K562 (cell line): ENCODE measurements at regions not wholly inside any gene's neighbourhood (a gene's known extent, or its start where the extent isn't known, plus 50 kb on each side); places are given as distances from the start of the nearest gene placed in this dataset.

Source experiments
- ATAC-seq: fragments of 200-7000 bp; cut with Tn5 transposase; 3 replicates; pipeline ENCODE4 v1.9.1; 2020; ENCODE audit warnings: moderate library complexity
- BruUV-seq: library from RNA; stranded (reverse); fragments of 400-500 nt; replicated peaks from 2 replicates; lab custom pipeline; 2021; lab: Mats Ljungman, UMichigan
- CTCF ChIA-PET: fragments of 300-600 bp; formaldehyde crosslinking; extraction: SDS; loops from one replicate; lab custom pipeline; 2021; ENCODE audit warnings: low intra/inter-chr PET ratio; lab: Yijun Ruan, JAX
- POLR2A ChIA-PET: fragments of 300-600, 350-650 bp; sonication (Branson Sonifier 250); formaldehyde crosslinking; extraction: SDS; loops from one replicate; lab custom pipeline; 2021; ENCODE audit warnings: antibody characterized with exemption, inconsistent platforms; lab: Yijun Ruan, JAX
- DNase-seq, 4 experiments: peaks; one replicate each; pipeline versions ENCODE4 v3.0.0 to v3.0.0-alpha.2; 2011 to 2018; ENCODE audit warnings: low spot score in 3 of 4, mixed read lengths in 3 of 4; ENCODE audit errors: extremely low read depth in 1 of 4
- FAIRE-seq: peaks from 2 replicates; lab custom pipeline; 2011; peaks lifted over from hg19 to GRCh38; lab: Jason Lieb, UNC
- H2AFZ ChIP-seq: 2 replicates; pipeline ENCODE4 v1.6.0; 2011; ENCODE audit warnings: low read depth, low read length, control low read depth, inconsistent platforms
- H3K27ac ChIP-seq: fragments of 200-600 bp; 3 replicates; pipeline ENCODE4 v1.8.0; 2011; ENCODE audit warnings: low read depth, mild to moderate bottlenecking, control low read depth, inconsistent platforms, low read length, moderate library complexity, mixed read lengths; ENCODE audit errors: extremely low read depth
- H3K27me3 ChIP-seq, 2 experiments: fragments of 300-600 bp in 1 of 2; 2 replicates in 1 of 2; 3 replicates in 1 of 2; pipeline versions ENCODE4 v1.6.0 to v1.8.0; 2011; ENCODE audit warnings: inconsistent platforms in 2 of 2, low read length in 2 of 2, mild to moderate bottlenecking in 1 of 2, mixed read lengths in 1 of 2, moderate library complexity in 1 of 2; ENCODE audit not compliant: control insufficient read depth in 2 of 2, insufficient read depth in 2 of 2
- H3K36me3 ChIP-seq: fragments of 300-600 bp; 3 replicates; pipeline ENCODE4 v1.8.0; 2011; ENCODE audit warnings: mild to moderate bottlenecking, low read length, inconsistent platforms; ENCODE audit not compliant: control insufficient read depth, insufficient read depth
- H3K4me1 ChIP-seq, 2 experiments: fragments of 200-600 bp in 1 of 2; replicated peaks in 1 of 2; 2 replicates in 1 of 2; 3 replicates in 1 of 2; pipeline versions ENCODE4 v1.5.1 to v1.8.0; 2011; ENCODE audit warnings: inconsistent platforms in 2 of 2, low read length in 2 of 2, mild to moderate bottlenecking in 1 of 2, mixed read lengths in 1 of 2, moderate library complexity in 1 of 2; ENCODE audit not compliant: control insufficient read depth in 2 of 2, insufficient read depth in 2 of 2
- H3K4me2 ChIP-seq: 2 replicates; pipeline ENCODE4 v1.6.1; 2011; ENCODE audit warnings: low read length, control low read depth, inconsistent platforms, mixed read lengths; ENCODE audit not compliant: insufficient read depth
- H3K4me3 ChIP-seq: fragments of 200-600 bp; sonication (generic), shearing (Covaris generic); 2 replicates; pipeline ENCODE4 v1.5.1; 2016; ENCODE audit warnings: control low read depth, inconsistent platforms
- H3K79me2 ChIP-seq: fragments of 200-600 bp; 3 replicates; pipeline ENCODE4 v1.8.0; 2011; ENCODE audit warnings: low read length, inconsistent platforms; ENCODE audit not compliant: control insufficient read depth, insufficient read depth
- H3K9ac ChIP-seq, 2 experiments: 2 replicates each; pipeline versions ENCODE4 v1.6.0 to v1.6.1; 2011; ENCODE audit warnings: low read depth in 2 of 2, low read length in 2 of 2, control low read depth in 1 of 2, inconsistent platforms in 1 of 2, mild to moderate bottlenecking in 1 of 2, mixed read lengths in 1 of 2; ENCODE audit not compliant: insufficient read depth in 1 of 2
- H3K9me1 ChIP-seq: one replicate; pipeline ENCODE4 v1.6.0; 2011; ENCODE audit warnings: inconsistent platforms, mild to moderate bottlenecking, low read length, moderate library complexity; ENCODE audit not compliant: control insufficient read depth, insufficient read depth
- H3K9me3 ChIP-seq: replicated peaks from 2 replicates; pipeline ENCODE4 v1.5.1; 2011; ENCODE audit warnings: low read depth, low read length, inconsistent platforms; ENCODE audit not compliant: control insufficient read depth, insufficient read depth
- H4K20me1 ChIP-seq: replicated peaks from 2 replicates; pipeline ENCODE4 v1.6.1; 2011; ENCODE audit warnings: low read length, inconsistent platforms, mixed read lengths; ENCODE audit not compliant: control insufficient read depth, insufficient read depth
- MYBL2 ChIP-seq, 2 experiments: fragments of 450-650 bp in 1 of 2; sonication (generic) in 1 of 2; formaldehyde crosslinking in 1 of 2; IDR thresholded peaks; 2 replicates each; pipeline versions ENCODE4 v1.6.1 to v1.8.1; 2017 to 2022; ENCODE audit warnings: borderline replicate concordance in 1 of 2, inconsistent platforms in 1 of 2, low read depth in 1 of 2, mild to moderate bottlenecking in 1 of 2, missing genetic modification reagents in 1 of 2, moderate library complexity in 1 of 2
- MYNN ChIP-seq, 2 experiments: sonication (generic); formaldehyde crosslinking in 1 of 2; IDR thresholded peaks; 2 replicates each; pipeline versions ENCODE4 v1.5.0 to v1.6.1; 2016 to 2020; ENCODE audit warnings: antibody characterized with exemption in 1 of 2, missing genetic modification reagents in 1 of 2
- NFE2L1 ChIP-seq: fragments of 450-650 bp; IDR thresholded peaks from 2 replicates; pipeline ENCODE4 v1.6.1; 2016; ENCODE audit warnings: missing genetic modification characterization, low read depth, mild to moderate bottlenecking, missing compliant biosample characterization, moderate library complexity, borderline replicate concordance
- ZEB2 ChIP-seq: fragments of 450-650 bp; IDR thresholded peaks from 2 replicates; pipeline ENCODE4 v1.6.1; 2016
- ZNF561 ChIP-seq: fragments of 450-650 bp; formaldehyde crosslinking; conservative IDR thresholded peaks from 2 replicates; pipeline ENCODE4 v1.4.0; 2020; ENCODE audit warnings: mild to moderate bottlenecking, moderate library complexity
- ZNF584 ChIP-seq: fragments of 200-800 bp; sonication (Bioruptor generic); IDR thresholded peaks from 2 replicates; pipeline ENCODE4 v1.6.1; 2016; ENCODE audit warnings: low read depth, mild to moderate bottlenecking, missing genetic modification characterization, missing compliant biosample characterization
- WGBS: fragments of 100-300 bp; shearing (Covaris generic); methylation state at CpG from one replicate; pipeline ENCODE4 v1.1.6; 2016; ENCODE audit warnings: low coverage, mixed read lengths; ENCODE audit not compliant: insufficient coverage; ENCODE audit errors: missing lambda C conversion rate; 5-methylcytosine and 5-hydroxymethylcytosine counted together
- in situ Hi-C: fragments of 300-500 bp; cut with MboI; formaldehyde crosslinking; loops from 4 replicates; pipeline ENCODE4 v1.15.0; 2018; ENCODE audit warnings: inconsistent platforms, mixed read lengths
- intact Hi-C: fragments of 100-400 bp; cut with micrococcal nuclease; formaldehyde crosslinking; loops from 2 replicates; pipeline ENCODE4 v1.14.2; 2022
- TF ChIP-seq, protein P1 (sequence below): fragments of 450-650 bp; formaldehyde crosslinking; IDR thresholded peaks from 2 replicates; pipeline ENCODE4 v1.4.0; 2020; ENCODE audit warnings: mild to moderate bottlenecking, mixed read lengths
- TF ChIP-seq, protein P2 (sequence below), 2 experiments: fragments of 450-650 bp in 1 of 2; sonication (generic) in 1 of 2; formaldehyde crosslinking; conservative IDR thresholded peaks; 2 replicates each; pipeline versions ENCODE4 v1.4.0 to v1.8.1; 2020 to 2022; ENCODE audit warnings: mild to moderate bottlenecking in 1 of 2, missing genetic modification reagents in 1 of 2

DNA sequence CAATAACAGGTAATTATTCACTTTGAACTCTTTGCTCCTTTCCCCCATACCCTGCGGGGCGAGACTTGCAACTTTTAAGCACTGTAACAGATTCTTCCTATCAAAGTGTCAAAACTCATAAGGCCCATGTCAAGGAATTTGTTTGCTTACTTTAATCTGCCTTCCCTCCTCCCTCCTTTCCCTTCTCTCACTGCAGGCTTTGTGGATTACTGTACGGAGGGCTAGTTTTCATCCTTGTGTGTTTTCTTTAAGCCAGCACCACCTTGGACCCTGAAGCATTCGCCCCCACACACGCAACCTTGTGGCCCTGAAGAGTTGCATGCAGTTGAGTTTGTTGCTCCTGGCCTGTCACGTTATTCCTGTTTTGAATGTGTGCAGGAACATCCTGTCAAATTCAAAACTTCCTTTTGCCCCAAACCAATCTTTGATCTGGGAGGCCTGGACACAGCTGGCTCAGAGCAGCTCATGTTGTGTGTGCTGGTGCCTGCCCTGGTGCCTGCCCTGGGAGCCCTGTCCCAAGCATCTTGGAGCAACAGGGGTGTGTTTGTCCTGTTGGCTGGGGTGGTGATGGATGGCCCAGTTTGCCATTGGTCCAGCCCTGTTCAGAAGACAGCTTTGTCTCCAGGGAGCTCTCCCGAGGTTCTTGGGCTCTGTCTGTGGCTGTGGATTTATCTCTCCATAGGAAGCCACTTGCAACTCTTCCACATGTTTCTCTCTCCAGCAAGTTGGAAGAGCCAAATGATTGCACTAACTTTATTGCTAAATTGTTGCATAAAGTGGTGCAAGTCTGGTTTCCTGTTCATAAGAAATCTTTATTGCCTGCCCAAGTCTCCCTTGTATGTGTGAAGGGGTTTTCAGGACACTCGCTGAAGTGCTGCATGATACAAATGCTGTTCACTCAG is 199.6 kb downstream of the VAPA start:
- in situ Hi-C loops = no loop called here
- H3K27ac ChIP-seq = no peak overlapping the region
- TF ChIP-seq ZEB2 = no peak
- TF ChIP-seq, all 486 proteins: peak for 0
- ATAC-seq (no peak), DNase-seq (no peak), FAIRE-seq (no peak)
- H3K36me3 ChIP-seq = no peaks in the 10 kb centered on the region
- ChIA-PET CTCF (no interaction called here), POLR2A (no interaction called here)
- no peaks in the 10 kb centered on the region for H4K20me1 ChIP-seq
- H3K9me3 ChIP-seq = no peaks in the 10 kb centered on the region
- H2AFZ ChIP-seq = no peak overlapping the region
- 0% methylated on average over 8 of the region's 8 CpGs for WGBS
- H3K4me3 ChIP-seq = no peak overlapping the region
- intact Hi-C loops = loop anchor here (2.0 kb wide), 1 partner anchor 45 kb away; no protein-coding TSS in a partner anchor
- no peak overlapping the region for H3K4me2 ChIP-seq
- BruUV-seq = no TSS peak
- H3K4me1 ChIP-seq = no peaks in the 10 kb centered on the region
- H3K79me2 ChIP-seq = no peaks in the 10 kb centered on the region
- H3K27me3 ChIP-seq = peaks cover 6 to 13% of the 10 kb centered on the region in 2 experiments; a peak in 4 of 5 replicates
- no peaks in the 10 kb centered on the region for H3K9me1 ChIP-seq
- no peak overlapping the region for H3K9ac ChIP-seq

DNA sequence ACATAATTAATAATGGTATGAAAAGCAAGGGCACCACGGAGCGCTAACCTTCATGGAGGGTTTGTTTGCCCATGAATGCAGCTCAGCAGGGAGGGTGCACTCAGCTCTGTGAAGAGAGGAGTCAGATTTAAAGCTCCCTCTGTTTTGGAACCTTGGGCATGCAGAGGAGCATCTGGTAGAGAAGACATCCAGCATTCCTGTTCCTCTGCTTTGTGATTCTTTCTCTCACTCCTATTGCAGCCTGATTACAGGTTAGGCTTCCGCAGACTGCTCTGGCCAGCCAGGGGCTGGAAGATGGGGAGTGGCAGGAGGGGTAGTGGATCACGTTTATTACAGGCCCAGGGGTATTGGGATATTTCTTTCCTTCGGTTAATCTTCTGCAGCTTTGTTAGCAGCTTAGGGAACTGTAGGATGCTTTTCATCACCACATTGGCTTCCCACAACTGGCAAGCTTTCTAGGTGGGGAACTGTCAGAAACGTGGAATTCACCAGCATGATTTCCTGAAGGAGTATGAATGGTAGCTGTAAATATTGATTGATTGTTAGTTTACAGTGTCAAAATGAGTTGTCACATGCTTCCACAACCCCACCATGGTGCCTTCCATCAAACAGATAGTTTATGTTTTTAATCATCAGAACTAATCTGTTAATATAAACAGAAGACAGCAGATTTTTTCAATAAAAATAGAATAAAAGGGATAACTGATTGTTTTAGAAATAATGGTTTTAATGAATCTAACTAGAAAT is 201.1 kb downstream of the VAPA start:
- Histone ChIP-seq H3K9me1 (no peaks in the 10 kb centered on the region), H3K4me3 (no peak overlapping the region), H2AFZ (no peak overlapping the region), H3K36me3 (no peaks in the 10 kb centered on the region), H3K9me3 (no peaks in the 10 kb centered on the region), H3K9ac (no peak overlapping the region), H3K27me3 (peaks cover 6 to 13% of the 10 kb centered on the region in 2 experiments; a peak in 4 of 5 replicates), H4K20me1 (no peaks in the 10 kb centered on the region), H3K4me1 (no peaks in the 10 kb centered on the region), H3K4me2 (no peak overlapping the region), H3K27ac (no peak overlapping the region), H3K79me2 (no peaks in the 10 kb centered on the region)
- WGBS = 3% methylated on average over 6 of the region's 6 CpGs
- no TSS peak for BruUV-seq
- no peak for ATAC-seq
- no peak for FAIRE-seq
- ChIA-PET POLR2A (no interaction called here), CTCF (interaction anchor here (0.6 kb wide), 1 partner anchor 1351 kb away, joined by 4 read pairs; no protein-coding TSS in a partner anchor)
- intact Hi-C loops (no loop called here), in situ Hi-C loops (no loop called here)
- no peak for DNase-seq
- TF ChIP-seq ZNF584 (no peak), ZNF561 (CRISPR knock-in tag) (no peak), NFE2L1 (tag) (no peak), MYBL2 (IDR thresholded peaks at IDR 0.05; ENCODE audit: low read depth) (no peak), MYBL2 (CRISPR knock-in tag; IDR thresholded peaks at IDR 0.05; ENCODE audit: borderline replicate concordance) (no peak), MYNN (IDR thresholded peaks at IDR 0.05) (no peak), MYNN (CRISPR knock-in tag; IDR thresholded peaks at IDR 0.05) (no peak)
- TF ChIP-seq, protein P1, sequence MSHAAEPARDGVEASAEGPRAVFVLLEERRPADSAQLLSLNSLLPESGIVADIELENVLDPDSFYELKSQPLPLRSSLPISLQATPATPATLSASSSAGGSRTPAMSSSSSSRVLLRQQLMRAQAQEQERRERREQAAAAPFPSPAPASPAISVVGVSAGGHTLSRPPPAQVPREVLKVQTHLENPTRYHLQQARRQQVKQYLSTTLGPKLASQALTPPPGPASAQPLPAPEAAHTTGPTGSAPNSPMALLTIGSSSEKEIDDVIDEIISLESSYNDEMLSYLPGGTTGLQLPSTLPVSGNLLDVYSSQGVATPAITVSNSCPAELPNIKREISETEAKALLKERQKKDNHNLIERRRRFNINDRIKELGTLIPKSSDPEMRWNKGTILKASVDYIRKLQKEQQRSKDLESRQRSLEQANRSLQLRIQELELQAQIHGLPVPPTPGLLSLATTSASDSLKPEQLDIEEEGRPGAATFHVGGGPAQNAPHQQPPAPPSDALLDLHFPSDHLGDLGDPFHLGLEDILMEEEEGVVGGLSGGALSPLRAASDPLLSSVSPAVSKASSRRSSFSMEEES (CRISPR knock-in tag) = no peak
- TF ChIP-seq, protein P2, sequence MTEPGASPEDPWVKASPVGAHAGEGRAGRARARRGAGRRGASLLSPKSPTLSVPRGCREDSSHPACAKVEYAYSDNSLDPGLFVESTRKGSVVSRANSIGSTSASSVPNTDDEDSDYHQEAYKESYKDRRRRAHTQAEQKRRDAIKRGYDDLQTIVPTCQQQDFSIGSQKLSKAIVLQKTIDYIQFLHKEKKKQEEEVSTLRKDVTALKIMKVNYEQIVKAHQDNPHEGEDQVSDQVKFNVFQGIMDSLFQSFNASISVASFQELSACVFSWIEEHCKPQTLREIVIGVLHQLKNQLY (CRISPR knock-in tag; conservative IDR thresholded peaks at IDR 0.05) = no peak
